Neural cell (in vitro differentiated cells): ENCODE measurements at regions not wholly inside any gene's neighbourhood (a gene's known extent, or its start where the extent isn't known, plus 50 kb on each side); places are given as distances from the start of the nearest gene placed in this dataset.

Experiments
- H2AFZ ChIP-seq: fragments of 200-600, 300-800 bp; sonication (generic), shearing (Covaris generic); 2 replicates; pipeline ENCODE4 v1.6.0; 2014; ENCODE audit warnings: low read depth, mild to moderate bottlenecking, antibody characterized with exemption, low read length, moderate library complexity
- H3F3A ChIP-seq: fragments of 200-600 bp; shearing (Covaris generic); 2 replicates; pipeline ENCODE4 v1.6.1; 2016; ENCODE audit warnings: mild to moderate bottlenecking, moderate library complexity, mixed read lengths, antibody characterized with exemption, low read length; ENCODE audit not compliant: insufficient read depth, poor library complexity, severe bottlenecking
- H3K27ac ChIP-seq: fragments of 200-600, 300-800 bp; sonication (generic), shearing (Covaris generic); 2 replicates; pipeline ENCODE4 v1.5.1; 2014; ENCODE audit warnings: mild to moderate bottlenecking, low read length, moderate library complexity
- H3K27me3 ChIP-seq: fragments of 300-800, 200-600 bp; sonication (generic), shearing (Covaris generic); 2 replicates; pipeline ENCODE4 v1.6.0; 2014; ENCODE audit warnings: mild to moderate bottlenecking, low read depth, low read length, moderate library complexity; ENCODE audit not compliant: insufficient read depth
- H3K36me3 ChIP-seq: fragments of 300-800, 200-600 bp; sonication (generic), shearing (Covaris generic); 2 replicates; pipeline ENCODE4 v1.5.1; 2014; ENCODE audit warnings: mild to moderate bottlenecking, antibody characterized with exemption, low read length, moderate library complexity; ENCODE audit not compliant: insufficient read depth
- H3K4me2 ChIP-seq: fragments of 300-800, 200-600 bp; sonication (generic), shearing (Covaris generic); 2 replicates; pipeline ENCODE4 v1.6.0; 2014; ENCODE audit warnings: mild to moderate bottlenecking, low read length
- H3K4me3 ChIP-seq: fragments of 300-800, 200-600 bp; sonication (generic), shearing (Covaris generic); 2 replicates; pipeline ENCODE4 v1.5.1; 2014; ENCODE audit warnings: mild to moderate bottlenecking, low read length, moderate library complexity
- H3K79me2 ChIP-seq: fragments of 200-600 bp; shearing (Covaris generic); replicated peaks from 2 replicates; pipeline ENCODE4 v1.6.0; 2014; ENCODE audit warnings: mild to moderate bottlenecking, low read length, moderate library complexity; ENCODE audit not compliant: insufficient read depth
- H3K9ac ChIP-seq: fragments of 300-800, 200-600 bp; sonication (generic), shearing (Covaris generic); 2 replicates; pipeline ENCODE4 v1.6.1; 2016; ENCODE audit warnings: mild to moderate bottlenecking, low read length, mixed read lengths
- H3K9me2 ChIP-seq: fragments of 200-600 bp; shearing (Covaris generic); 2 replicates; pipeline ENCODE4 v1.6.1; 2016; ENCODE audit warnings: mild to moderate bottlenecking, low read length, mixed read lengths; ENCODE audit not compliant: insufficient read depth
- H3K9me3 ChIP-seq: fragments of 200-600, 300-800 bp; sonication (generic), shearing (Covaris generic); 2 replicates; pipeline ENCODE4 v1.6.1; 2016; ENCODE audit warnings: mild to moderate bottlenecking, mixed run types, low read length, moderate library complexity, mixed read lengths
- H4K20me1 ChIP-seq: fragments of 200-600 bp; shearing (Covaris generic); 2 replicates; pipeline ENCODE4 v1.6.1; 2016; ENCODE audit warnings: mild to moderate bottlenecking, mixed run types; ENCODE audit not compliant: insufficient read depth
- CTCF ChIP-seq: fragments of 450-650 bp; IDR thresholded peaks from 2 replicates; pipeline ENCODE4 v1.5.1; 2014; ENCODE audit warnings: antibody characterized with exemption, mild to moderate bottlenecking, moderate library complexity; ENCODE audit not compliant: poor library complexity, severe bottlenecking
- EP300 ChIP-seq: fragments of 450-650 bp; conservative IDR thresholded peaks from 2 replicates; pipeline ENCODE4 v1.6.1; 2014; ENCODE audit warnings: antibody characterized with exemption, mild to moderate bottlenecking, moderate library complexity; ENCODE audit not compliant: poor library complexity, severe bottlenecking
- EZH2 ChIP-seq: fragments of 200-600, 300-800 bp; shearing (Covaris generic), sonication (generic); IDR thresholded peaks from 2 replicates; pipeline ENCODE4 v1.6.1; 2014; ENCODE audit warnings: antibody characterized with exemption, low read length, borderline replicate concordance, mild to moderate bottlenecking; ENCODE audit not compliant: insufficient read depth, poor library complexity, severe bottlenecking
- MXI1 ChIP-seq: fragments of 450-650 bp; conservative IDR thresholded peaks from 2 replicates; pipeline ENCODE4 v1.6.1; 2014; ENCODE audit warnings: antibody characterized with exemption, mild to moderate bottlenecking; ENCODE audit not compliant: poor library complexity, severe bottlenecking
- POLR2AphosphoS5 ChIP-seq: IDR thresholded peaks from 2 replicates; pipeline ENCODE4 v1.6.1; 2012
- RAD21 ChIP-seq: fragments of 450-650 bp; conservative IDR thresholded peaks from 2 replicates; pipeline ENCODE4 v1.6.1; 2014; ENCODE audit warnings: antibody characterized with exemption, mild to moderate bottlenecking, moderate library complexity
- REST ChIP-seq: IDR thresholded peaks from 2 replicates; pipeline ENCODE4 v1.6.1; 2012; ENCODE audit warnings: borderline replicate concordance
- SMC3 ChIP-seq: fragments of 450-650 bp; conservative IDR thresholded peaks from 2 replicates; pipeline ENCODE4 v1.6.1; 2014; ENCODE audit warnings: antibody characterized with exemption, mild to moderate bottlenecking, moderate library complexity; ENCODE audit not compliant: poor library complexity
- TAF1 ChIP-seq: IDR thresholded peaks from 2 replicates; pipeline ENCODE4 v1.6.1; 2012; ENCODE audit warnings: low read depth

- no peaks in the 10 kb centered on the region for H3K36me3 ChIP-seq
- no peaks in the 10 kb centered on the region for H3K9me2 ChIP-seq
- H3K9me3 ChIP-seq, result no peaks in the 10 kb centered on the region
- no peaks in the 10 kb centered on the region for H3K27me3 ChIP-seq
- no peak overlapping the region for H3K4me3 ChIP-seq
- no peaks in the 10 kb centered on the region for H3F3A ChIP-seq
- H3K4me2 ChIP-seq, result no peak overlapping the region
- no peaks in the 10 kb centered on the region for H4K20me1 ChIP-seq
- no peaks in the 10 kb centered on the region for H3K79me2 ChIP-seq
- H2AFZ ChIP-seq, result no peak overlapping the region
- TF ChIP-seq SMC3 (no peak), POLR2AphosphoS5 (no peak), RAD21 (no peak), TAF1 (no peak), REST (no peak), MXI1 (no peak), EP300 (no peak), CTCF (no peak)
- no peak overlapping the region for H3K27ac ChIP-seq
- no peak overlapping the region for H3K9ac ChIP-seq
Observed at GRCh38 chr11:91538065-91538464, 686.6 kb upstream of the FAT3 start.

GRCh38 chr11:91536366-91536765 is 688.3 kb upstream of the FAT3 start:
- Histone ChIP-seq H3K9me3 (no peaks in the 10 kb centered on the region), H3K4me3 (no peak overlapping the region), H3K9ac (no peak overlapping the region), H4K20me1 (no peaks in the 10 kb centered on the region), H3K79me2 (no peaks in the 10 kb centered on the region), H3F3A (no peaks in the 10 kb centered on the region), H3K36me3 (no peaks in the 10 kb centered on the region), H3K4me2 (no peak overlapping the region), H3K9me2 (no peaks in the 10 kb centered on the region), H3K27ac (no peak overlapping the region), H2AFZ (no peak overlapping the region), H3K27me3 (no peaks in the 10 kb centered on the region)
- no peak for TF ChIP-seq POLR2AphosphoS5
- no peak for TF ChIP-seq CTCF
- no peak for TF ChIP-seq EZH2
- TF ChIP-seq EP300, result no peak
- TF ChIP-seq RAD21, result no peak
- no peak for TF ChIP-seq TAF1
